ENCODE measurements at regions not wholly inside any gene's neighbourhood (a gene's known extent, or its start where the extent isn't known, plus 50 kb on each side); places are given as distances from the start of the nearest gene placed in this dataset.

- TF ChIP-seq SP1 (IDR thresholded peaks at IDR 0.05), result no peak
- TF ChIP-seq SUZ12 (IDR thresholded peaks at IDR 0.05), result no peak
- no peak for TF ChIP-seq HDGF (IDR thresholded peaks at IDR 0.05; ENCODE audit: borderline replicate concordance)
- no peak for TF ChIP-seq LEF1 (IDR thresholded peaks at IDR 0.05; ENCODE audit: borderline replicate concordance)
- no peak for TF ChIP-seq FOXK2 (IDR thresholded peaks at IDR 0.05)
- TF ChIP-seq TARDBP (IDR thresholded peaks at IDR 0.05), result no peak
- TF ChIP-seq NFRKB (IDR thresholded peaks at IDR 0.05), result no peak
- TF ChIP-seq FOXM1 (IDR thresholded peaks at IDR 0.05; ENCODE audit: borderline replicate concordance), result no peak
- no peak for TF ChIP-seq ARNT (IDR thresholded peaks at IDR 0.05)
Measured at GRCh38 chr6:81849248-81849647, 96.8 kb upstream of the TENT5A start.
